B cell (primary cell): ENCODE measurements at regions not wholly inside any gene's neighbourhood (a gene's known extent, or its start where the extent isn't known, plus 50 kb on each side); places are given as distances from the start of the nearest gene placed in this dataset.

ENCODE experiments used
- ATAC-seq: fragments of 200-7000 bp; cut with Tn5 transposase; one replicate; pipeline ENCODE4 v1.10.0; 2021; ENCODE audit warnings: low read depth, mild to moderate bottlenecking, moderate number of reproducible peaks, moderate library complexity
- CTCF ChIA-PET: fragments of 350-600 bp; sonication (Branson Sonifier 250); formaldehyde crosslinking; loops from one replicate; lab custom pipeline; 2021; ENCODE audit warnings: antibody characterized with exemption, inconsistent platforms; lab: Charles Lee
- POLR2A ChIA-PET: fragments of 350-600 bp; sonication (Branson Sonifier 250); formaldehyde crosslinking; loops from one replicate; lab custom pipeline; 2021; ENCODE audit warnings: antibody characterized with exemption; lab: Charles Lee
- DNase-seq: peaks from one replicate; pipeline ENCODE4 v3.0.0; 2013
- H2AFZ ChIP-seq: 2 replicates; pipeline ENCODE4 v1.6.1; 2012; ENCODE audit warnings: mild to moderate bottlenecking, low read depth, low read length; ENCODE audit not compliant: insufficient read depth, poor library complexity, severe bottlenecking
- H3K27ac ChIP-seq, 2 donors: 1 replicate in 1 of 2; 2 replicates in 1 of 2; pipeline ENCODE4 v1.5.1; 2012 to 2013; ENCODE audit warnings: low read length in 2 of 2, mild to moderate bottlenecking in 2 of 2, moderate library complexity in 1 of 2
- H3K27me3 ChIP-seq, 4 experiments: fragments of 200-600 bp in 1 of 4; sonication (generic) in 1 of 4; replicated peaks in 1 of 4; 1 replicate in 2 of 4; 2 replicates in 2 of 4; pipeline versions ENCODE4 v1.6.1 to v1.7.0; 2013 to 2016; ENCODE audit warnings: low read length in 3 of 4, mild to moderate bottlenecking in 2 of 4, mixed read lengths in 1 of 4, moderate library complexity in 1 of 4; ENCODE audit not compliant: insufficient read depth in 4 of 4, control insufficient read depth in 3 of 4; ENCODE audit errors: control extremely low read depth in 1 of 4
- H3K36me3 ChIP-seq, 2 experiments: replicated peaks in 1 of 2; 1 replicate in 1 of 2; 2 replicates in 1 of 2; pipeline versions ENCODE4 v1.6.1 to v1.7.1; 2013; ENCODE audit warnings: low read length in 1 of 2; ENCODE audit not compliant: insufficient read depth in 2 of 2, control insufficient read depth in 1 of 2; ENCODE audit errors: control extremely low read depth in 1 of 2, extremely low read depth in 1 of 2
- H3K4me1 ChIP-seq, 2 donors: fragments of 200-600 bp in 1 of 2; sonication (generic) in 1 of 2; 1 replicate in 1 of 2; 2 replicates in 1 of 2; pipeline versions ENCODE4 v1.5.1 to v1.6.1; 2013 to 2017; ENCODE audit warnings: low read length in 2 of 2; ENCODE audit not compliant: control insufficient read depth in 2 of 2, insufficient read depth in 2 of 2
- H3K4me2 ChIP-seq: replicated peaks from 2 replicates; pipeline ENCODE3; 2012; ENCODE audit warnings: mild to moderate bottlenecking, low read depth, low read length; ENCODE audit not compliant: poor library complexity, severe bottlenecking
- H3K4me3 ChIP-seq, 5 experiments: fragments of 200-600 bp in 1 of 5; sonication (generic) in 1 of 5; 1 replicate in 3 of 5; 2 replicates in 2 of 5; pipeline versions ENCODE4 v1.5.1 to v1.7.0; 2011 to 2016; ENCODE audit warnings: low read length in 4 of 5, mild to moderate bottlenecking in 4 of 5, low read depth in 2 of 5, control low read depth in 1 of 5, moderate library complexity in 1 of 5; ENCODE audit not compliant: insufficient read depth in 1 of 5; ENCODE audit errors: control extremely low read depth in 1 of 5, extremely low read depth in 1 of 5
- H3K79me2 ChIP-seq: fragments of 200-600 bp; sonication (generic); one replicate; pipeline ENCODE4 v1.6.0; 2016; ENCODE audit warnings: low read length; ENCODE audit not compliant: control insufficient read depth, insufficient read depth
- H3K9ac ChIP-seq: fragments of 200-600 bp; sonication (generic); 2 replicates; pipeline ENCODE4 v1.6.1; 2017; ENCODE audit warnings: mild to moderate bottlenecking, low read length, moderate library complexity
- H3K9me3 ChIP-seq, 3 donors: one replicate each; pipeline versions ENCODE4 v1.6.1 to v1.7.1; 2013; ENCODE audit warnings: low read length in 2 of 3; ENCODE audit not compliant: control insufficient read depth in 2 of 3, insufficient read depth in 1 of 3; ENCODE audit errors: control extremely low read depth in 1 of 3
- H4K20me1 ChIP-seq: 2 replicates; pipeline ENCODE4 v1.6.0; 2012; ENCODE audit warnings: mild to moderate bottlenecking, low read length; ENCODE audit not compliant: insufficient read depth, control insufficient read depth, poor library complexity, severe bottlenecking
- H3K27ac Mint-ChIP-seq: one replicate; pipeline ENCODE4 v1.8.0; 2021; ENCODE audit warnings: mixed read lengths
- H3K27me3 Mint-ChIP-seq: one replicate; pipeline ENCODE4 v1.8.0; 2021; ENCODE audit warnings: mixed read lengths
- H3K4me1 Mint-ChIP-seq: one replicate; pipeline ENCODE4 v1.8.0; 2021; ENCODE audit warnings: mixed read lengths
- H3K4me3 Mint-ChIP-seq: one replicate; pipeline ENCODE4 v1.8.0; 2021; ENCODE audit warnings: mixed read lengths
- H3K9me3 Mint-ChIP-seq: one replicate; pipeline ENCODE4 v1.8.0; 2022; ENCODE audit warnings: mixed read lengths; ENCODE audit not compliant: insufficient read depth
- CTCF ChIP-seq: fragments of 200-600 bp; IDR thresholded peaks from one replicate; pipeline ENCODE4 v1.8.0; 2022; ENCODE audit warnings: antibody characterized with exemption, mild to moderate bottlenecking
- EZH2 ChIP-seq: IDR thresholded peaks from 2 replicates; pipeline ENCODE4 v1.6.1; 2012; ENCODE audit warnings: borderline replicate concordance, low read depth, mild to moderate bottlenecking, moderate library complexity, low read length; ENCODE audit not compliant: insufficient read depth, poor library complexity, severe bottlenecking
- WGBS: methylation state at CpG from one replicate; pipeline ENCODE4 v1.1.5; 2013; ENCODE audit warnings: missing lambda C conversion rate; ENCODE audit not compliant: insufficient coverage; 5-methylcytosine and 5-hydroxymethylcytosine counted together
- intact Hi-C: fragments of 100-400 bp; cut with micrococcal nuclease; formaldehyde crosslinking; loops from one replicate; pipeline ENCODE4 v1.10.0; 2022

GRCh38 chr10:130353928-130354572 lies 217.9 kb downstream of the GLRX3 start:
- ChIA-PET POLR2A (no interaction called here), CTCF (no interaction called here)
- Mint-ChIP-seq H3K27me3 (no peaks in the 10 kb centered on the region), H3K4me1 (no peaks in the 10 kb centered on the region), H3K9me3 (no peaks in the 10 kb centered on the region), H3K4me3 (no peak overlapping the region), H3K27ac (no peak overlapping the region)
- Histone ChIP-seq H3K36me3 (no peaks in the 10 kb centered on the region), H3K9me3 (peaks cover 0 to 38% (median 0%) of the 10 kb centered on the region in 3 donors), H3K27me3 (no peaks in the 10 kb centered on the region), H3K27ac (no peak overlapping the region), H3K4me3 (no peak overlapping the region), H3K4me2 (no peak overlapping the region), H4K20me1 (no peaks in the 10 kb centered on the region), H3K9ac (no peak overlapping the region), H2AFZ (no peak overlapping the region), H3K4me1 (no peaks in the 10 kb centered on the region), H3K79me2 (no peaks in the 10 kb centered on the region)
- no peak for TF ChIP-seq EZH2
- TF ChIP-seq CTCF: no peak
- ATAC-seq (no peak), DNase-seq (no peak)
- WGBS: 96% methylated on average over 9 of the region's 10 CpGs
- intact Hi-C loops: no loop called here

GRCh38 chr10:130354573-130354954 lies 218.4 kb downstream of the GLRX3 start:
- Mint-ChIP-seq H3K9me3 (no peaks in the 10 kb centered on the region), H3K27ac (no peak overlapping the region), H3K27me3 (no peaks in the 10 kb centered on the region), H3K4me3 (no peak overlapping the region), H3K4me1 (no peaks in the 10 kb centered on the region)
- CTCF ChIA-PET: no interaction called here
- H3K4me1 ChIP-seq: no peaks in the 10 kb centered on the region
- TF ChIP-seq EZH2 (no peak), CTCF (no peak)
- H3K36me3 ChIP-seq: no peaks in the 10 kb centered on the region
- H3K27ac ChIP-seq: no peak overlapping the region
- POLR2A ChIA-PET: no interaction called here
- DNase-seq: no peak
- H3K4me2 ChIP-seq: no peak overlapping the region
- no peak overlapping the region for H3K4me3 ChIP-seq
- WGBS: 90% methylated on average over 7 of the region's 8 CpGs
- H4K20me1 ChIP-seq: no peaks in the 10 kb centered on the region
- no peaks in the 10 kb centered on the region for H3K27me3 ChIP-seq
- no peaks in the 10 kb centered on the region for H3K79me2 ChIP-seq
- H3K9ac ChIP-seq: no peak overlapping the region
- H3K9me3 ChIP-seq: peaks cover 0 to 40% (median 0%) of the 10 kb centered on the region in 3 donors
- H2AFZ ChIP-seq: no peak overlapping the region
- ATAC-seq: no peak
- intact Hi-C loops: no loop called here
